ENCODE measurements at regions not wholly inside any gene's neighbourhood (a gene's known extent, or its start where the extent isn't known, plus 50 kb on each side); places are given as distances from the start of the nearest gene placed in this dataset.
"Not testable (repeated sequence)": the region's sequence is repeated elsewhere in the genome, so short reads cannot be mapped to it uniquely, and the experiment has no call there.

GRCh38 chr5:8811581-8811980, 734.3 kb downstream of the SEMA5A start:
- DNase-seq (ENCODE audit: low read depth), result no peak

- DNase-seq (ENCODE audit: low read depth), result no peak
Measured at GRCh38 chr5:8813180-8813579, 732.7 kb downstream of the SEMA5A start.

- DNase-seq (ENCODE audit: low read depth), result no peak
Measured at GRCh38 chr5:8814105-8814504, 731.8 kb downstream of the SEMA5A start.

GRCh38 chr5:8824371-8824770, 721.5 kb downstream of the SEMA5A start:
- no peak for DNase-seq (ENCODE audit: low read depth)

- DNase-seq (ENCODE audit: low read depth), result no peak
Measured at GRCh38 chr5:8825139-8825757, 720.6 kb downstream of the SEMA5A start.

GRCh38 chr5:8826508-8826907, 719.4 kb downstream of the SEMA5A start:
- no peak for DNase-seq (ENCODE audit: low read depth)

GRCh38 chr5:8827696-8828095, 718.2 kb downstream of the SEMA5A start:
- DNase-seq (ENCODE audit: low read depth), result no peak

GRCh38 chr5:8828596-8829322, 717.1 kb downstream of the SEMA5A start:
- no peak for DNase-seq (ENCODE audit: low read depth)

- no peak for DNase-seq (ENCODE audit: low read depth)
Measured at GRCh38 chr5:8829323-8830029, 716.4 kb downstream of the SEMA5A start.

GRCh38 chr5:8831251-8831650, 714.6 kb downstream of the SEMA5A start:
- no peak for DNase-seq (ENCODE audit: low read depth)

GRCh38 chr5:8831854-8832253, 714.0 kb downstream of the SEMA5A start:
- no peak for DNase-seq (ENCODE audit: low read depth)

- no peak for DNase-seq (ENCODE audit: low read depth)
Measured at GRCh38 chr5:8839361-8840055, 706.4 kb downstream of the SEMA5A start.

GRCh38 chr5:8840237-8840636, 705.6 kb downstream of the SEMA5A start:
- no peak for DNase-seq (ENCODE audit: low read depth)

- not testable (repeated sequence) for DNase-seq (ENCODE audit: low read depth)
Measured at GRCh38 chr5:8840746-8841145, 705.1 kb downstream of the SEMA5A start.

GRCh38 chr5:8842971-8843551, 702.8 kb downstream of the SEMA5A start:
- no peak for DNase-seq (ENCODE audit: low read depth)

GRCh38 chr5:8843771-8844170, 702.1 kb downstream of the SEMA5A start:
- DNase-seq (ENCODE audit: low read depth), result no peak

GRCh38 chr5:8844206-8844605, 701.7 kb downstream of the SEMA5A start:
- no peak for DNase-seq (ENCODE audit: low read depth)

- DNase-seq (ENCODE audit: low read depth), result no peak
Measured at GRCh38 chr5:8844847-8845246, 701.0 kb downstream of the SEMA5A start.

GRCh38 chr5:8845296-8845695, 700.6 kb downstream of the SEMA5A start:
- DNase-seq (ENCODE audit: low read depth), result no peak

GRCh38 chr5:8848366-8848765, 697.5 kb downstream of the SEMA5A start:
- DNase-seq (ENCODE audit: low read depth), result no peak

- DNase-seq (ENCODE audit: low read depth), result no peak
Measured at GRCh38 chr5:8848997-8849594, 696.8 kb downstream of the SEMA5A start.

- no peak for DNase-seq (ENCODE audit: low read depth)
Measured at GRCh38 chr5:8851101-8851500, 694.8 kb downstream of the SEMA5A start.

Measured in stimulated activated CD8-positive, alpha-beta memory T cell treated with anti-CD3 and anti-CD28 coated beads, Interleukin-7, amount 100 ng/mL, for 24 hours (primary cell).